ENCODE measurements at regions not wholly inside any gene's neighbourhood (a gene's known extent, or its start where the extent isn't known, plus 50 kb on each side); places are given as distances from the start of the nearest gene placed in this dataset.

DNA sequence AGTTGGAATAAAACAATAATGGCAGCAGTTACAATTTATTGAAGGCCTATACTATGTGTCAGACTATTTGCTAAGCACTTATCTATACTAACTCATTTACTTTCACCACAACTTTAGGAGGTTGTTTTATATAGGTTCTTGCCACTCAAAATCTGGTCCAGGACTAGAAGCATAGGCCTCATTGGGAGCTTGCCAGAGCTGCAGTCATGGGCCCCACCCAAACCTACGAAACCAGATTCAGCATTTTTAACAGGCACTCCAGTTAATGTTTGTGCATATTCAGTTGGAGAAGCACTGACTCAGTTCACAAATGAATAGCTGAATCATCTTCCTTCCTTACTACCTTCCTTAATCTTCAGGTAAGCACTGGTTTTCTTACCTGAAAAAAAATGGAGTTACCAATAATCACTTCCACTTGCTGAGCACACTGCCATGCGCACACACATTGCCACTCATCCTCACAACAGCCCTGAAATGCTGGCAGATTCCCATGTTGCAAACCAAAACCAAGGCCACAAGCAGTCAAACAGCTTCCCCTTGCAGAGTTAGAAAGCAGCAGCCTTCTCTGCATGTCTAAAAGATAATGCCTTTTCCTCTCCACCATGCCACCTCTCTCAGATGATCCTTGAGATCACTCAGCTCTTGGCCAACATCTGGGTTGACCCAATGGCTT is 122.4 kb downstream of the SLC16A9 start:
- CTCF ChIA-PET, result no interaction called here
- Histone ChIP-seq H3K4me2 (ENCODE audit: low read length) (no peak overlapping the region), H3K79me2 (ENCODE audit: insufficient read depth, low read length) (no peaks in the 10 kb centered on the region), H3K36me3 (ENCODE audit: control insufficient read depth in 1 of 2, insufficient read depth in 2 of 2, low read length in 2 of 2) (no peaks in the 10 kb centered on the region), H2AFZ (ENCODE audit: low read depth, low read length, poor library complexity, severe bottlenecking) (no peak overlapping the region), H3K27me3 (ENCODE audit: insufficient read depth, low read length) (no peaks in the 10 kb centered on the region), H3K9me2 (ENCODE audit: insufficient read depth) (no peaks in the 10 kb centered on the region), H3K9ac (ENCODE audit: low read length) (no peak overlapping the region), H3K27ac (ENCODE audit: low read depth, low read length) (no peak overlapping the region), H3K4me3 (replicated peaks in 1 of 2; ENCODE audit: low read depth in 1 of 2, low read length in 2 of 2) (no peak overlapping the region), H4K20me1 (ENCODE audit: insufficient read depth) (no peaks in the 10 kb centered on the region), H3K9me3 (ENCODE audit: control insufficient read depth in 1 of 2, insufficient read depth in 1 of 2, low read depth in 1 of 2, low read length in 2 of 2) (no peaks in the 10 kb centered on the region), H3K4me1 (ENCODE audit: control insufficient read depth in 1 of 2, insufficient read depth in 2 of 2, low read length in 2 of 2) (no peaks in the 10 kb centered on the region)
- TF ChIP-seq CBX3 (IDR thresholded peaks at IDR 0.05; ENCODE audit: low read depth) (no peak), CEBPB (IDR thresholded peaks at IDR 0.05; ENCODE audit: low read depth) (no peak), JUND (IDR thresholded peaks at IDR 0.05) (no peak), SP1 (IDR thresholded peaks at IDR 0.05; ENCODE audit: low read depth) (no peak), YY1 (IDR thresholded peaks at IDR 0.05; ENCODE audit: extremely low read depth, insufficient replicate concordance, low read depth, low read length) (no peak), SRF (IDR thresholded peaks at IDR 0.05; ENCODE audit: low read depth) (no peak), POLR2A (IDR thresholded peaks at IDR 0.05; ENCODE audit: borderline replicate concordance, extremely low read depth, insufficient read depth, insufficient read length) (no peak)
- TF ChIP-seq, protein P1, sequence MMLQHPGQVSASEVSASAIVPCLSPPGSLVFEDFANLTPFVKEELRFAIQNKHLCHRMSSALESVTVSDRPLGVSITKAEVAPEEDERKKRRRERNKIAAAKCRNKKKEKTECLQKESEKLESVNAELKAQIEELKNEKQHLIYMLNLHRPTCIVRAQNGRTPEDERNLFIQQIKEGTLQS (IDR thresholded peaks at IDR 0.05), result no peak
- TF ChIP-seq, protein P2, sequence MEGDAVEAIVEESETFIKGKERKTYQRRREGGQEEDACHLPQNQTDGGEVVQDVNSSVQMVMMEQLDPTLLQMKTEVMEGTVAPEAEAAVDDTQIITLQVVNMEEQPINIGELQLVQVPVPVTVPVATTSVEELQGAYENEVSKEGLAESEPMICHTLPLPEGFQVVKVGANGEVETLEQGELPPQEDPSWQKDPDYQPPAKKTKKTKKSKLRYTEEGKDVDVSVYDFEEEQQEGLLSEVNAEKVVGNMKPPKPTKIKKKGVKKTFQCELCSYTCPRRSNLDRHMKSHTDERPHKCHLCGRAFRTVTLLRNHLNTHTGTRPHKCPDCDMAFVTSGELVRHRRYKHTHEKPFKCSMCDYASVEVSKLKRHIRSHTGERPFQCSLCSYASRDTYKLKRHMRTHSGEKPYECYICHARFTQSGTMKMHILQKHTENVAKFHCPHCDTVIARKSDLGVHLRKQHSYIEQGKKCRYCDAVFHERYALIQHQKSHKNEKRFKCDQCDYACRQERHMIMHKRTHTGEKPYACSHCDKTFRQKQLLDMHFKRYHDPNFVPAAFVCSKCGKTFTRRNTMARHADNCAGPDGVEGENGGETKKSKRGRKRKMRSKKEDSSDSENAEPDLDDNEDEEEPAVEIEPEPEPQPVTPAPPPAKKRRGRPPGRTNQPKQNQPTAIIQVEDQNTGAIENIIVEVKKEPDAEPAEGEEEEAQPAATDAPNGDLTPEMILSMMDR (IDR thresholded peaks at IDR 0.05 in 2 of 3, conservative IDR thresholded peaks at IDR 0.05 in 1 of 3; ENCODE audit: borderline replicate concordance in 1 of 3, insufficient read depth in 1 of 3, low read depth in 2 of 3, low read length in 2 of 3), result no peak
- RAD21 ChIA-PET (ENCODE audit: low non-redundant PET in 1 of 2, low total read pairs in 2 of 2, uncharacterized antibody in 2 of 2, unreplicated experiment in 2 of 2), result no interaction called here
- no peak for DNase-seq (ENCODE audit: low read depth, low spot score)
- BruUV-seq (replicated peaks), result no TSS peak
- ATAC-seq, result no peak
- intact Hi-C loops (cut with micrococcal nuclease), result no loop called here
- POLR2A ChIA-PET, result no interaction called here

All from HCT116 (cell line).